ENCODE measurements at regions not wholly inside any gene's neighbourhood (a gene's known extent, or its start where the extent isn't known, plus 50 kb on each side); places are given as distances from the start of the nearest gene placed in this dataset.

DNA sequence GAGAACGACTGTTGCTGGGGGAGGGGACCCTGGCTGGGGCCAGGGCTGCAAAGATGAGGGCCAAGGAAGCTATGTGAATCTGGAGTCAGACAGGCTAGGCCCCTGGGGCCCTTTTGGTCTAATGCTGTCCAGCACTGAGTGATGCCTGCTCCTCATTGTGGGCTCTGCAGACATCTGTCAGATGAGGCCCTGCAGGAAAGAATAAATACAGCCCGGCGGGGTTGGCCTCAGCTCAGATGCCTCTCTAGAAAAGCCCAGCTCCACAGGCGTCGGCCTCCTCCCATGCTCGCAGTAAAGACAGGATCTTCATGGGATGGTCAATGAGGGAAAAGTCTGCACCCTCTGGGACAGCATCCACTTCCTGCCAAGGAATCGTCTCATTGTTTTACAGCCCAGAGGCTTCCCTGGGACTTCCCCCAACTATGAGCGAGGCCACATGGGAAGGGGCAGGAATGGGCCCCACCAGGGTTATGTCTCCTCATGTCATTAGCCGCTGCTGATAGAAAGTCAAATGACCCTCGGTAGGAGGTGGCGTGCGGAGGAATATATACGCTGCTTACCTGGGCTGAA, 125.8 kb upstream of the GLI2 start:
- DNase-seq (ENCODE audit: low spot score in 2 of 2) = no peak
- WGBS, 2 donors = 71 to 84% methylated on average over 11 to 13 of the region's 13 CpGs
- no peak for TF ChIP-seq POLR2A (IDR thresholded peaks at IDR 0.05)
- TF ChIP-seq, protein P1, sequence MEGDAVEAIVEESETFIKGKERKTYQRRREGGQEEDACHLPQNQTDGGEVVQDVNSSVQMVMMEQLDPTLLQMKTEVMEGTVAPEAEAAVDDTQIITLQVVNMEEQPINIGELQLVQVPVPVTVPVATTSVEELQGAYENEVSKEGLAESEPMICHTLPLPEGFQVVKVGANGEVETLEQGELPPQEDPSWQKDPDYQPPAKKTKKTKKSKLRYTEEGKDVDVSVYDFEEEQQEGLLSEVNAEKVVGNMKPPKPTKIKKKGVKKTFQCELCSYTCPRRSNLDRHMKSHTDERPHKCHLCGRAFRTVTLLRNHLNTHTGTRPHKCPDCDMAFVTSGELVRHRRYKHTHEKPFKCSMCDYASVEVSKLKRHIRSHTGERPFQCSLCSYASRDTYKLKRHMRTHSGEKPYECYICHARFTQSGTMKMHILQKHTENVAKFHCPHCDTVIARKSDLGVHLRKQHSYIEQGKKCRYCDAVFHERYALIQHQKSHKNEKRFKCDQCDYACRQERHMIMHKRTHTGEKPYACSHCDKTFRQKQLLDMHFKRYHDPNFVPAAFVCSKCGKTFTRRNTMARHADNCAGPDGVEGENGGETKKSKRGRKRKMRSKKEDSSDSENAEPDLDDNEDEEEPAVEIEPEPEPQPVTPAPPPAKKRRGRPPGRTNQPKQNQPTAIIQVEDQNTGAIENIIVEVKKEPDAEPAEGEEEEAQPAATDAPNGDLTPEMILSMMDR (IDR thresholded peaks at IDR 0.05) = no peak
- H3K4me3 ChIP-seq (ENCODE audit: low read depth, poor library complexity, severe bottlenecking) = no peak overlapping the region
- intact Hi-C loops (cut with DNase I; ENCODE audit: low total_unique reads) = no loop called here

DNA sequence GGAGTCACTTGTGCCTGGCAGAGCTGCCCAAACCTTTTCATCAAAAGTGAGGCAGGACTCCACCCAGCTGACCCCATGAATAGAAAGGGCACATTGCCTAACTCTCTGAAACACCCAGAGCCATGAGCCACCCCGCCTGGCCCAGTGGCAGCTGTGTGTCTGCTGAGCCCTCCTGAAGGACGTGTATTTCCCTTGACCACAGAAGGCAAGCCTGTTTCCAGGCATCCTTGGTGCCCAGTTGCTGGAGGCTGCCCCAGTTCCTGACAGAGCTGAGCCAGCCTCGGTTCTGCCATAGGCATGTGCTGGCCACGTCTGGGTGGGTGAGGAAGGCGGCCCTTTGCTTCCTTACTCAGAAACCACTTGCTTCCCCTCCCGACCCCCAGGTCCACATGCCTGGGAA, 124.7 kb upstream of the GLI2 start:
- intact Hi-C loops (cut with DNase I; ENCODE audit: low total_unique reads) = no loop called here
- no peak overlapping the region for H3K4me3 ChIP-seq (ENCODE audit: low read depth, poor library complexity, severe bottlenecking)
- DNase-seq (ENCODE audit: low spot score in 2 of 2) = no peak
- TF ChIP-seq, protein P1 (IDR thresholded peaks at IDR 0.05) = no peak
- no peak for TF ChIP-seq POLR2A (IDR thresholded peaks at IDR 0.05)
- 91 to 93% methylated on average over 3 to 6 of the region's 6 CpGs for WGBS, 2 donors

DNA sequence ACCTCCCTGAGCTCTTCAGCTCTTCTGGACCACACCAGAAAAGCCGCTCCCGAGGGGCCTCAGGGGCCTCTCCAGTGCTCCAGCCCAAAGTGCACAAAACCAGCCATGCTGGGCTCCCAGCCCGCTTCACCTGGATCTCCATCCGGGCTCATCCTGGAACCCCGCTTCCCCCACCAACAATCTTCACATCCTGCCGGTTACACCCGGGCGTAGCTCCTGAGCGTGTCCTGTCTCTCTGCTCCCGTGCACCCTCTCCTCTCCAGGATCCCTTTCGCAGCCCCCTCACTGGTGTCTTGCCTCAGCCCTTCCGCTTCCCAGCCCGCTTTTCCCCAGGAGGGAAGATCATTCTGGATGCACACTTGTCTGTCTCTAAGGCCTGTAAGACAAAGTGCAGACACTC, 123.7 kb upstream of the GLI2 start:
- H3K4me3 ChIP-seq (ENCODE audit: low read depth, poor library complexity, severe bottlenecking) = no peak overlapping the region
- no peak for TF ChIP-seq POLR2A (IDR thresholded peaks at IDR 0.05)
- TF ChIP-seq, protein P1 (IDR thresholded peaks at IDR 0.05) = no peak
- intact Hi-C loops (cut with DNase I; ENCODE audit: low total_unique reads) = no loop called here
- 79 to 82% methylated on average over 13 of the region's 13 CpGs for WGBS, 2 donors
- no peak for DNase-seq (ENCODE audit: low spot score in 2 of 2)

DNA sequence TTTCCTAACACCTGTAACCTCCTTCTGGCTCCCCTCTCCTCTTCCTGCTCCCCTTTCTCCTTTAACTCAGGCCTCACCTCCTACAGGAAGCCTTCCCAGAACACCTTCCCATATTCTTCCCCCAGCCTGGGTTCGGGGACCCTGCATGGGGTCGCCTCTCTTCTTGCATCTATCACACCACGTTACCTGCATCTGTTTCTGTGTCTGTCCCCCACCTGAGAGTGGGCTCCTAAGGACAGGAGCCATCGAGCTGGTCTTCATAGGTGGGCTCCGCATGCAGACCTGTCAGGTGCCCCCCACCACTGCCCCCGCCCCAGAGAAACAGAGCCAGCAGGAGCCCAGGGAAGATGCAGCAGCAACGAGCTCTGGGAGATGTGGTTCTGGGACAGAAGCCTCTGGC, 123.2 kb upstream of the GLI2 start:
- WGBS, 2 donors = 85 to 90% methylated on average over 7 of the region's 7 CpGs
- intact Hi-C loops (cut with DNase I; ENCODE audit: low total_unique reads) = no loop called here
- no peak for DNase-seq (ENCODE audit: low spot score in 2 of 2)
- TF ChIP-seq POLR2A (IDR thresholded peaks at IDR 0.05) = no peak
- TF ChIP-seq, protein P1 (IDR thresholded peaks at IDR 0.05) = no peak
- H3K4me3 ChIP-seq (ENCODE audit: low read depth, poor library complexity, severe bottlenecking) = no peak overlapping the region

DNA sequence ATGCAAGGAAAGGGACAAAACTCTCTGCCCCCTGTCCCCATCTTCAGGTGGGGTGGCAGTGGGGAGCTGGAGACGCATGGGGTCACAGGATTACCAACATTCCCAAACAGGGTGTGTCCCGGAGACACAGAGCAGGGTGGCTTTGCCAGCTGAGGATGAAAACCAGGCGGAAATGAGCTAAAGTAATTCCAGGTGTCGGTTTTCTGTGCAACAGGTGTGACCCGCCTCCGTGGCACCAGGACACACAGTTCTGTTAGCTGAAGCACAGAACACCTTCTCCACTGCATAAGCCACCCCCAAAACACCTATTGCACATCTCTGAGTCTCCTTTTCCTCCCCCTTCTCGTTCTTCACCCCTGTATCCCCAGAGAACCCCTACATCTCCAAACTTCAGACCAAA, 122.7 kb upstream of the GLI2 start:
- no peak overlapping the region for H3K4me3 ChIP-seq (ENCODE audit: low read depth, poor library complexity, severe bottlenecking)
- 54 to 78% methylated on average over 7 of the region's 7 CpGs for WGBS, 2 donors
- intact Hi-C loops (cut with DNase I; ENCODE audit: low total_unique reads) = no loop called here
- DNase-seq (ENCODE audit: low spot score in 2 of 2) = no peak
- no peak for TF ChIP-seq POLR2A (IDR thresholded peaks at IDR 0.05)
- TF ChIP-seq, protein P1 (IDR thresholded peaks at IDR 0.05) = no peak
